LNCAP (cell line): ENCODE measurements at regions not wholly inside any gene's neighbourhood (a gene's known extent, or its start where the extent isn't known, plus 50 kb on each side); places are given as distances from the start of the nearest gene placed in this dataset.

Source experiments
- CTCF ChIP-seq: fragments of 450-650 bp; IDR thresholded peaks from 2 replicates; pipeline ENCODE4 v1.5.1; 2017; ENCODE audit warnings: mild to moderate bottlenecking

- TF ChIP-seq CTCF, result no peak
These were observed 185.3 kb downstream of the MID1IP1 start for GRCh38 chrX:38986586-38986985.

- no peak for TF ChIP-seq CTCF
These were observed 186.0 kb downstream of the MID1IP1 start for GRCh38 chrX:38987198-38987651.

- TF ChIP-seq CTCF, result no peak
These were observed 187.0 kb downstream of the MID1IP1 start for GRCh38 chrX:38988301-38988700.

GRCh38 chrX:38989076-38989475 is 187.8 kb downstream of the MID1IP1 start:
- TF ChIP-seq CTCF, result no peak

GRCh38 chrX:38991656-38992440 is 190.6 kb downstream of the MID1IP1 start:
- TF ChIP-seq CTCF, result no peak

- TF ChIP-seq CTCF, result no peak
These were observed 191.3 kb downstream of the MID1IP1 start for GRCh38 chrX:38992441-38993096.

- no peak for TF ChIP-seq CTCF
These were observed 192.2 kb downstream of the MID1IP1 start for GRCh38 chrX:38993500-38993899.
